Activated CD4-positive, alpha-beta T cell treated with anti-CD3 and anti-CD28 coated beads for 48 hours (primary cell): ENCODE measurements at regions not wholly inside any gene's neighbourhood (a gene's known extent, or its start where the extent isn't known, plus 50 kb on each side); places are given as distances from the start of the nearest gene placed in this dataset.
A peak's percentile ranks its signal among the peaks of the same experiment; 100 is the strongest.
"Not testable (repeated sequence)": the region's sequence is repeated elsewhere in the genome, so short reads cannot be mapped to it uniquely, and the experiment has no call there.

Experiments used
- DNase-seq: peaks from one replicate; pipeline ENCODE4 v3.0.0-alpha.2; 2020

DNA sequence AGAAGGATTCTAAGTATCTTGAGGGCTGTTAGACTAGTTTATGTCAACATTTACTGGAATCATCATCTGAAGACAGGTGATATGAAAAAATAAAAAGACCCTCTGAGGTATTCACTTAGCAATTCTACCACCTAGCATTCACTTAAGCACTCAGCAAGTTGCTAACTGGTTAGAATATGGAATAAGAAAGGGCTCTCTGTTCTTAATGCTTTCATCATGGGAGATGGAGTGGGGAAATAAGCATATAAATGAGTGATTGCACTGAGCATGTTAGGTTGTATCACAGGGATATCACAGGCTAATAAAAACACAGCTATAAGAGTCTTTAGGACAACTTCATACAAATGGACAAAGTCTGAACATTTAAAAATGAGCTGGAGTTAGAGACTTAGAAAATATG is 1238.8 kb downstream of the CDH11 start:
- DNase-seq, result no peak

DNA sequence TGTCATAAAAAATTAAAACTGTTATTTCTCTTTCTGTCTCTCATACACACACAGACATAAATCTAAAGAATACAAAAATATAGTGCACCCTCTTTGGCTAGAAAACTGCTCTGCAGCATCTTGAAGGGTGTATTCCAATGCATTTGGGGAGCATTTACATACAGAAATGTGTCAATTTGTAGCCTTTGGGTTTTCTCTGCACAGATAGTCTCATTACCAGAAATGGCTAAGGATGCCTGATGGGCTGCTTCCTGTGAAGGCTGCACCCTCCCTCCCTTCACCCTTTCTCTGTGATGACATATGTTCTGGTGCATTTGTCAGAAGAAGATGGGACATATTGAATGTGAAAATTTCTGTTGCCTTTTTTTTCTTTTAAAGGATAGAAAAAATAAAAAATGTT is 1239.3 kb downstream of the CDH11 start:
- DNase-seq, result no peak

DNA sequence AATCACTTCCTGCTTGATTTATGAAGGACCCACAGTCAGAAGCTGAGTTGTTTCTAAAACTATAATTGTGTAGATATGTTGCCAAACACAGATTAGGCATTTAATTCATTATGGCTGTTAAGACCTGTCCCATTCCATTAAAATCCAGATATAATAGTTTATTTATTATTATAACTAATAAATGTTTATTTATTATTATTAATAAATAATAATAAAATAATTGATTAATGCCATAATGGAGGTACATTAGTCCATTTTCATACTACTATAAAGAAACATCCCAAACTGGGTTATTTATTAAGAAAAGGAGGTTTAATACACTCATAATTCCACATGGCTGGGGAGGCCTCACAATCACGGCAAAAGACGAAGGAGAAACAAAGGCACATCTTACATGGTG is 1240.9 kb downstream of the CDH11 start:
- DNase-seq, result no peak

DNA sequence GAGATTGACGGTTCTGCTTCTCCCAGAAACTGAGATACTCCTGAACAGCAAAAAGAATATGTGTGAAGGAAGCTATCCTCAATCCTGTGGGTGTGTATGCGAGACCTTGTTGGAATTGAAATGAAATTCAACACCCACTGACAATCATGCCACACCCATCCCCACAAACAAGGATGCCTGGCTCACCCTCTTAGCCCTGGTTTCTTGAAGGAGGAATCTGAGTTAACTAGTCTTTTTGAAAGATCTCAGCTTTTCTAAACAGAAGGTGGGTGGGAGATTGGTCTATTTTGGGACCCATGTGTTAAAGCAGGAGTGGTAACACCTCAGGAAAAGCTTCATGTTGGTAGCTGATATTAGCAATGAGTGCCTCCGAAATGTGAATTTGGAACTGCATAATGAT is 1244.5 kb downstream of the CDH11 start:
- DNase-seq, result no peak

DNA sequence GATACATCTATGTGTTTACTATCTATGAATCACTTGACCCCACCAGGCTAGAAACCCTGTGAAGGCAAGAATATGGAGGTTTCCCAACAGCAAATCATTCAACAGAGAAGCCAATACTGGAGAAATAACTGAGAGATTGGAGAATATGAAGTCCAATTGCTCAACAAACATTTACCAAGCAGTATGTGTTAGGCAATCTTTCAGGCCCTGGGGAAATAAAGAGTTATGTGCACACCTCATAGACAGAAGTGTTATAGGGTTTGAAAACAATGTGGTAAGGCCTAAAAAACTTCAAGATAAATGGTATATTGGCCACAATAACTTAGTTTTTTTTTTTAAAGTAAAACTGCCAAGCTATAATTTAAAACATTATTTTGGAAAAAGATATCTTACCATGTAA is 1245.8 kb downstream of the CDH11 start:
- no peak for DNase-seq

DNA sequence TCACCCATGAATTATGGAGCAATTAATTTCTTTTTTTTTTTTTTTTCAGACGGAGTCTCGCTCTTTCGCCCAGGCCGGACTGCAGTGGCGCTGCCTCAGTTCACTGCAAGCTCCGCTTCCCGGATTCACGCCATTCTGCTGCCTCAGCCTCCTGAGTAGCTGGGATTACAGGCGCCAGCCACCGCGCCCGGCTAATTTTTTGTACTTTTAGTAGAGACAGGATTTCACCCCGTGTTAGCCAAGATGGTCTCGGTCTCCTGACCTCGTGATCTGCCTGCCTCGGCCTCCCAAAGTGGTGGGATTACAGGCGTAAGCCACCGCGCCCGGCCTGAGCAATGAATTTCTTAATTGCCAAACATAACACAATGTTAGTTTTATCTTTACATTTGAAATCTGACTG is 1261.2 kb downstream of the CDH11 start:
- not testable (repeated sequence) for DNase-seq

DNA sequence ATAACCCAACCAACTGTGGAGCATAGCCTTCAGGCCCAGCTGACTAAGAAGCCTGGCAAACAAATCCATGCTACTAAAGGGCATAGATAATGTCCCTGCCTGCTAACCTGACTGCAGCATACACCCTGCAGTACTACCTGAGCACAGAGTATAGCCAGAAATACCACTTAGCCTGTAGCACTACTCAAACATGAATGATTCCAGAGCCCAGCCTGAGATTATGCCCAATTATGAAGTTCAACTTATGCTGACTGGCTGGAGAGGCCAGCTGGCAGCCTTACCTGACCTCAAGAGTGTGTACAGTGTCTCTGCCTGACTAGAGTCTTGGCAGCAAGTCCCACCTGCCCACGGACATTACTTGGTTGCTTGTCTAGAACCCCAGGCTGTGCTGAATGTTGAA is 1265.3 kb downstream of the CDH11 start:
- no peak for DNase-seq

DNA sequence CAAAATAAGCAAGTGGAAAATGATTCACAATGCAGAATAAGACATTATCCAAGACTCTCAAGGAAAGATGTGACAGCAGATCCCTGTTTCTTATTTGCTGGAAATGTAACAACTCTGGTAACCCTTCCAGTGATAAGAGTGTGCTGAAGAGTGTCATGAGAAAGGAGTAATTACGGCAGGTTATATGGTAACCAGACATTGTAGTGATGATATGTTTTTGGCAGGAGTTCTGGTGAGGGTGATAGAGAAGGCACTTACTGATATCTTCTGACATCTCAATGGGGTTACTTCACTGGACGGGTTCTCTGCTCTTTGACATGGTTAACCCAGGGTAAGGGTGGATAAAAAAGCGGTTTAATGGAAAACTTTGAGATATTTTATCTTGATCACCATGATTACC is 1270.9 kb downstream of the CDH11 start:
- DNase-seq, result no peak

DNA sequence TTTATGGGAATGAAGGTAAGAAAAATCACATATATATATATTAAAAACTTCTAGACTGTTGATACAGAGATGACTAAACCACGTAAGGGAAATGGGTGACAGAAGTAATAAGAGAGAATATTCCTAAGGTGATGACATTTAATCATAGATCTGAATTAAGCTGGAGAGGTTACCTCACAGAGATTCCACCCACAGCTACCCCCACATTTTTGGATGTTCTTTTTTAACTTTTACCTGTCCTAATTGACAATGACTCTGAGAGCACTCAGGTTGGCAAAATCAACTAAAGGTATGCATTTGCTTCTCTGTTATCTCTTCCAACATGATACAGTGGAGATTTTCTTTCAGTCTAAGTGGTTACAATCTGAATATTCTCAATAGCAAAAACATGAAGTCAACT is 1280.6 kb downstream of the CDH11 start:
- no peak for DNase-seq

DNA sequence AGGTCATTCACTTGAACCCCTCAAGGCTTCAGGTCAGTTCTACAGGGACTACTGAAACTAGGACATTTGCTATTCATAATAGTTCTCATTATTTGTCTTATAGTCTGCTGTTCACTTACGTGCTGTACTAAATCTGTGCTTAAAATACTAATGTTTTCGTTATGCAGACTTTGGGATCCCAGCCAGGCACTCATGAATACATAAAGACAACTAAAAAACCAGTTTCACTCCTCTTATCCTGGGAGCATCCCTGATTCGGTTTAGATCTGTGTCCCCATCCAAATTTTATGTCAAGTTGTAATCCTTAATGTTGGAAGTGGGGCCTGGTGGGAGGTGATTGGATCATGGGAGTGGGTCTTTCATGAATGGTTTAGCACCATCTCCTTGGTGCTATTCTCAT is 1291.8 kb downstream of the CDH11 start:
- DNase-seq, result no peak

DNA sequence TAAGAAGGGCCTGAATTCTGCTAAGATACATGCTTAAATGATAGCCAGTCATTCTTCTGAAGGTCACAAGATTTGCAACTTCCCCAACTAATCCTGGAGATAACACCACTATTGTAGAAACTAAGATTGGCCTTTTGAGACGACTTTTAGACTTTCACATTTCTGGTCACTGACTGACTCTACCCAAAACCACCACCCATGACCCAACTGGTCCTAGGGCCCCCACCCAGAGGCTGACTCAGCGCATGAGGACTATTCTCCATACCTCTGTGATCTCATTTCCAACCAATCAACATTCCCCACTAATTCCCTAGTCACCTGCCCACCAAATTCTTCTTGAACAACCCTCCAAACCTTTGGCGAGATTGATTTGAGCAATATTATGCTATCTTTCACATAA is 1299.0 kb downstream of the CDH11 start:
- no peak for DNase-seq

DNA sequence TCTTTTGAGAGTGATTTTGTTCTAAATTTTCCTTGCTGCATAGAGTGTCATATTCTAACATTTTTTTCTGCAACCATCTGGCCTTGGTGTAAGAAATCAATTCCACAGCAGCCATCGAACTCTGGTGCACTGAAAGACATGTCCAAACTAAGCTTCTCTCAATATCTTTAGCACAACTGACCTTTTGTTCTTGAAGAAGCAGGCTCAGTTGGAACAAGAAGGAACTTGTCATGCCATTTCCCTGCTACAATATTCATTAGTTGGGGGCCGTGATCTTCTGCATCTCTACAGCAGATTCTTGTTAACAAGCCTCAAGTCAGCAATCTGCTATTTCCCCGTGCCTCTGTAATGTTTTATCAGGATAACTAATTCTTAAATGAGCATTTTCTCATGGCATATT is 1305.6 kb downstream of the CDH11 start:
- DNase-seq, result no peak

DNA sequence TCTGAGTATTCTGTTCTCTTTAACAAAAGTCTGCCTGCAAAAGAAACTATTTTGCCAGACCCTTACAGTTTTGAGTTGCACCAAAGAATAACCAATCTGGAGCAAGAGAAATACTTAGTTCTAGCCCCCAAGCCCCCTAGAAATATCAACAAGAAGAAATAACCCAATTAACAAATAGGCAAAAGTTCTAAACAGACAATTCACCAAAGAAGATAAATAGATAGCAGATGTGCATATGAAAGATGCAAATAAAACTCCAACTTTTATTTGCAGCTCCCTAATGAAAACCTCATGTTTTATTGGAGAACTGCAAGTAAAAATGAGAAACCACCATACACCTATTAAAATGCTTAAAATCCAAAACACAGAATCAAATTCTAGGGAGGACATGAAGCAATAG is 1308.0 kb downstream of the CDH11 start:
- DNase-seq, result no peak

DNA sequence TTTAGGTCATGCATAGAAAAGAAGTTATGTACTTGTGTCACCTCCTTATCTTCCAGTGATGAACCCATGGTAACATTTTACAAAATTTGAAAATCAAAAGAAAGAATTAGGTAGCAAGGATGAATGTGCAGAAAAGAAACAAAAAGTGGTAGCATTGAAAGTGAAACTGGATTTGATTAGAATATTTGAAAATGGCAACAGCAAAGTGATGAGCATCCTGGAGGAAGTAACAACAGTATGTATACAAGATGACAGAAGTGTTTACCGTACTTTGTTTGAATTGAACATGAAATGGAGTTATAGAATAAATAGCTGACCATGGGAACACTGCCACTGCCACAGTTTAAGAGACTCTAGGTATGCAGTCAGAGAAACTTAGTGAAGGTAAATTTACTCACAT is 1313.1 kb downstream of the CDH11 start:
- DNase-seq, result no peak

DNA sequence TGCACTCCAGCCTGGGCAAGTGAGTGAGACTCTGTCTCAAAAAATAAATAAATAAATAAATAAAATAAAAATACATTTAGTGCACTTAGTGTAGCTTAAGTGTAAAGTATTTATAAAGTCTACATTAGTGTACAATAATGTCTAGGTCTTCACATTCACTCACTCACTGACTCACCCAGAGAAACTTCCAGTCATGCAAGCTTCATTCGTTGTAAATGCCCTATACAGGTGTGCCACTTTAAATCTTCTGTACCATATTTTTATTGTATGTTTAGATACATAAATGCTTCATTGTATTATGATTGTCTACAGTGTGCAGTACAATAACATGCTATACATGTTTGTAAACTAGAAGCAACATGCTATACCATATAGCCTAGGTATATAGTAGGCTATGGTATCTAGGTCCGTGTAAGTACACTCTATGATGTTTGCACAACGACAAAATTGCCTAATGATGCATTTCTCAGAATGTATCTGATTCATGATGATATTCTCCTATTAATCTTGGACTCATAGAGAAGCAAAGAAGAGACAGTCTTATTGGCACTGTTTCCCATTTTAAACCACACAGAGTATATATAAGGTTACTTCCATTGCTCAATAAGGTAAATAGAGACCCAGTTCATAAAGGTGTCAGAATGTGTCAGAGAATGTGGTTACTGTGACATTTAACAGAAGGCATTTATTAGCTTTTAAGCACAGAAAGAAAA is 1314.9 kb downstream of the CDH11 start:
- DNase-seq, result no peak

DNA sequence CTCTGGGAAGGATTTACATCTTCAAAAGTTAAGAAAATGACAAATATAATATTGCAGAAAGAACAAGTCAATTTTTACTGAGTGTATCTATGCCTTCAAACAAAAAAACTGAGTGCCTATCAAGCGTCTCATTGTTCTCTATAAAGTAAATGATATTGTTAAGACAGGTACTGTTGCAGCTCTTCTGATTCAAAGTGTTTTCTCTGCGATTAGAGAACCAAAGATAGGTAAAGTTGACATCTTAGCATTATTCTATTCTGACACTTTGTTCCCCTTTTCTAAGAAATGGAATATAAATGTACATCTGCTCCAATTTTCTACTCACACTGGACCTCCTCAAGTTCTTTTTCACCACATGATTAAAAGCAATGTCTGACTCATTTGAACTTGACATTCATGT is 1317.7 kb downstream of the CDH11 start:
- no peak for DNase-seq

DNA sequence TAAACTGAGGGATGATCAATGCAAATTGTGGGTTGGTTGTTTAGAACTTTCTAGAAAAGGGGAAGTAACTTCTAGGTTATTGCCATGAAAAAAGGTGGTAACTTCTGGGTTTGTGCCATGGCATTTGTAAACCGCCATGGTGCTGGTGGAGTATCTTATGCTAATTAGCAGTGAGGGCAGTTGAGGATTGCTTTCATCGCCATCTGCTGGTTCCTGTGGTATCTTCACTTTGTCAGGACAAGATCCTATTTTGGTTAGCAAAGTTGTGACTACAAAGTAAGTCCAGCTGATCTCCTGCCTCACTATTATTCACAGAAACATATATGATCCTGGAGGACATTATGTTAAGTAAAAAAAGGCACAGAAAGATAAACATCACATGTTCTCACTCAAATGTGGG is 1332.3 kb downstream of the CDH11 start:
- peak; percentile 2 for DNase-seq

DNA sequence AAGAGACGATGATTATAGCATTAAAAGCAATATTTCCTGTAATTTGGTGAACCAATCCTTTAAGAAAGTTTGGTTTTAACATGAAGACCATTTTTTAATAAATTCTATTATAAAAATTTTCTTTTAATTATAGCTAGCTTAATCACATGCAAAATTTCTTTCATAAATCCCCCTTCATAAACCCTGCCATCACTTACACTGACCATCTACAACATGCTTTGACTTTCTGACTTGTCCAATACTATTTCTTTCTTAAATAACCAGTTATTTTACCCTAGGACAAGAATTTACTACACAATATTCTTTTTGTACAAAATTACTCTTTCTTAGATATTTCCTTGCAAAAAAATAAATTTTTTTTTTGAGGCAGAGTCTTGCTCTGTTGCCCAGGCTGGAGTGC is 1334.8 kb downstream of the CDH11 start:
- no peak for DNase-seq

DNA sequence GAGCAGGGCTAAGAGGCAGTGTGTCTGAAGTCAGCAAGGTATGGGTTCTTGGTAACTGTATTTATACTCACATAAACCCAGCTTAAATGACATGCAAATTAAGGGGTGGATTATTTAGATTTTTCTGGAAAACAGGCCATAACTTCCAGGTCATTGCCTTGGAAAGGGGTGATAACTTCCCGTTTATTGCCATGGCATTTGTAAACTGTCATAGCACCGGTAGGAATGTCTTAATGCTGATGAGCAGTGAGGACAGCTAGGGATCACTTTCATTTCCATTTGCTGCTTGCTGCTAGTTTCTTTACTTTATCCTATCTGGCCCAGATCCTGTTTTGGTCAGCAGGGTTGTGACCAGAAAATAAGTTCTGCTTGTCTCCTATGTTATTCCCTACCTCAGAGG is 1336.7 kb downstream of the CDH11 start:
- DNase-seq, result no peak

DNA sequence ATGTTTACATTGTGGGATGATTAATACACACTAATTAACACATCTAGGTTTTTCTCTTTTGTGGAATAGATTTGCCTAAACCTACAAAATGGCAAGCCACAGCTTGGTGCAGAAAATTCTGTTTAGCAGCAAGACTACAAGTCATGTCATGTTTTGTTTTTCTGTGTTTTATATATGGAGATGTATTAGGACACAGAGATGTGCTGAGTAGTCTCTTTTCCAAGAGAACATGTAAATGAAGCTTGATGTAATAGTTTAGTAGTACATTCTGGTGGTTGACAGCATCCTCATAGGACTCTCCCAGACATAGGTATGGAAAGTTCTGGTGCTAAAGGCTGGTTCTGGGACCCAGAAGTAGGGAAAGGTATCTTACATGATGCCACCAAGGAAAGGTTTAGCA is 1345.4 kb downstream of the CDH11 start:
- DNase-seq, result no peak

DNA sequence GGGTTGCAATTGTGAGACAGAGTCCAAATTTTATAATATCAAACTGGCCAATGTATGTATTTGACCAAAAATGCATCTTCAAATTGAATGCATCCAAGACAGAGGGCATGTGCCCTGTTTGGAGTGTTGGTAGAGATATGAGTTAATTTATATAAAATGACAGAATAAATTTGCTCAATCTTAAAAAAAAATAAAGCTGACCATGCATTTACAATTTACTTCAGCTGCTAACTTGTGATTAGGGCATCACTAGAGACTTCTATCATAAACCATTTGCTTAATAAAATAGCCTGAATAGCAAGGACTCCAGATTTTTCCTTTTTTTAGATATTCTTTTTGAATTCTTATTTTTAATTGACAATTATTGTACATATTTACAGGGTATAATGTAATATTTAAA is 1345.8 kb downstream of the CDH11 start:
- DNase-seq, result no peak

DNA sequence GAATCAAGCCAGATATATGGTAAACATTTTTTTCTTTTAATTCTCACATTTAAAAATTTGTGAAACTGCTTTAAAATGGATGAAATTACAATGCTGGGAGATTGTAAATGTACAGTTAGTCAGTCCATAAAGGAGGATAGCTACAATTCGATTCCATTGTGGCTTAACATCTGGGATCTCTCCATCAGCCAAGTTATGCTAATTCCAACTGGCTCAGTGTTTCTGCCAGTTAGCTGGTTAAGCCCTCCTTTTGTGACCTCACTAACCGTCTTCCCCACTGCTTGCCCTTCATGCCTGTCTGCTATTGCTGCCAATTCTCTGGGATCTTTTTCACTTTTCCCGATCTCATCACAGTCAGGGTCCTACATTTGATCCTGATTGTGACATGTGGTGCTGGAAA is 1347.6 kb downstream of the CDH11 start:
- DNase-seq, result no peak

DNA sequence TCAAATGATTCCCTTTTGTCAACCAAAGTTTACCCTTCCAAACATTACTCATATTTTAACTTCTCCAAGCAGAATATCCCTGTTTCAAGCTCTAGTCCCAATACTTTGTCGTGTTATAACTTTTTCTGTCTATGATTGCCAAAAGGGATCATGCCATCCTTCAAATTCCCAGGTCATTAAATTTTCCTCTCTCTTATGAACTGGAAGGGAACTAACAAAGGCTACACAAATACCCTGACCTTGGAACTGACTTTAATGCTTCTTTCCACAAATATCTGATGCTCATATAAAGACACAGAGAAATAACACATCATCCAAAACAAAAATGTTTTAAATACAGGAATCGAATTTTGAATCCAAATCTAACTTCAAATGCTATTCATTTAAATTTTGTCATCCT is 1352.7 kb downstream of the CDH11 start:
- DNase-seq, result no peak

DNA sequence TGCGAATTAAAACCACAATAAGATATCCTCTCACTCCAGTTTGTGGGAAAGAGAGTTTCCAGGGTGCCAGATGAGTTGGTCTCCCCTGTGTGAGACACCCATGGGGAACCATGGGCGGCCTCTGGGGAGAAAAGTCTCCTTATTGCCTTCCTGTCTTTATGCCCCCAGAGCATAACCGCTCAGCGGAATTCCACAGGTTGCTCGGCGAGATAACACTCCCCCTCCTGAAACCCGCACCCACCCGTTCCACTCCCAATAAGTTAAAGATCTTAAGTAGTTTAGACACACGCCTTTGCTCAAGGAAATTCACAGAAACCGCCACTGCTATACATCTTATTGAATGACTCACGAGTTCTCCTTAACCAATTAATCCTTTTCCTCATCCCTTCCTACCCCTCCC is 1361.6 kb downstream of the CDH11 start:
- DNase-seq, result not testable (repeated sequence)

DNA sequence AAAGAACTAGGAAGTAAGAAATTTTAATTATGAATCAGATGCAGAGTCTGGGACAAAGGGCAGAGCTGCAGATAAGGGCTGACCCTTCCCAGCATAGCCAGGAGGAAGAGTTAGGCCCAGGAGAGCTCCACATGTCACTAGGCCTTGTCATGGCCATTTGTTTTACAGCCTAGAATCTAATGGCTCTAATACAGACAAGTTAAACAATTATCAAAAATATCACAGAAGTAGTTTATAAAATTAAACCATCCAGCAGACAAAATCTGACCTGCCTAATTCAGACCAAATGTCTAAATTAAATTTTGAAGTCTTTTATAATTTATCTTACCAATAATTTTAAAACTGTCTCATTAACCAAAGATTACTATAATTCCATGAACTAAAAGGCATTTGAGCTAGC is 1369.5 kb downstream of the CDH11 start:
- DNase-seq, result no peak

DNA sequence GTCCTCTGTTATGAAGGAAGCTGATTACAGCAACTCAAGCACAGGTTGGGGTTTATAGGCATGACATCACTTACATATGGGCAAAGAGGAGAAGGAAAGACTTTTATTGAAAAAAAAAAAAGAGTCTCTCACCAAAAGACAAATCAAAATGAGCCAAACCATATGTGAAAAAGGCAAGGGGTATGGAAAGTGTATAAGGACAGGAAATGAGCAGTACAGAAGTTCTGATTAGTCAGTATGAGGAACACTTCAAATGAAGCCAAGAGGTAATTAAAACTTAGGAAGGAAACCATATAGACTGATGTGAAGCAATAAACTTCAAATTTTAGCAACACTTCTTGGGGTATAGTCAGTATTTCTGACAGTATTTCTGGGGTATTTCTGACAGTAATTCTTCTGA is 1372.6 kb downstream of the CDH11 start:
- no peak for DNase-seq
